ENCODE measurements at regions not wholly inside any gene's neighbourhood (a gene's known extent, or its start where the extent isn't known, plus 50 kb on each side); places are given as distances from the start of the nearest gene placed in this dataset.

GRCh38 chrX:120819126-120819525, 56.5 kb downstream of the CT47B1 start:
- Histone ChIP-seq H3K27ac (ENCODE audit: poor library complexity, severe bottlenecking) (no peak overlapping the region), H3K9me3 (ENCODE audit: severe bottlenecking) (no peaks in the 10 kb centered on the region), H3K4me1 (ENCODE audit: insufficient read depth, poor library complexity, severe bottlenecking) (peaks cover 6% of the 10 kb centered on the region), H3K4me3 (ENCODE audit: severe bottlenecking) (no peak overlapping the region), H3K36me3 (ENCODE audit: low read depth) (no peaks in the 10 kb centered on the region), H3K27me3 (ENCODE audit: insufficient read depth, poor library complexity, severe bottlenecking) (no peaks in the 10 kb centered on the region)
- ATAC-seq (ENCODE audit: low read depth), result no peak
- no peak for TF ChIP-seq CTCF (IDR thresholded peaks at IDR 0.05; ENCODE audit: poor library complexity, severe bottlenecking)
- no peak for DNase-seq (ENCODE audit: low spot score)

- ATAC-seq (ENCODE audit: low read depth) (no peak), DNase-seq (ENCODE audit: low spot score) (no peak)
- Histone ChIP-seq H3K36me3 (ENCODE audit: low read depth) (no peaks in the 10 kb centered on the region), H3K27me3 (ENCODE audit: insufficient read depth, poor library complexity, severe bottlenecking) (no peaks in the 10 kb centered on the region), H3K27ac (ENCODE audit: poor library complexity, severe bottlenecking) (no peak overlapping the region), H3K4me3 (ENCODE audit: severe bottlenecking) (no peak overlapping the region), H3K4me1 (ENCODE audit: insufficient read depth, poor library complexity, severe bottlenecking) (no peaks in the 10 kb centered on the region), H3K9me3 (ENCODE audit: severe bottlenecking) (no peaks in the 10 kb centered on the region)
- TF ChIP-seq CTCF (IDR thresholded peaks at IDR 0.05; ENCODE audit: poor library complexity, severe bottlenecking), result no peak
These were observed 61.7 kb downstream of the CT47B1 start for GRCh38 chrX:120813982-120814381.

- H3K9me3 ChIP-seq (ENCODE audit: severe bottlenecking), result no peaks in the 10 kb centered on the region
- no peak for TF ChIP-seq CTCF (IDR thresholded peaks at IDR 0.05; ENCODE audit: poor library complexity, severe bottlenecking)
- ATAC-seq (ENCODE audit: low read depth) (no peak), DNase-seq (ENCODE audit: low spot score) (no peak)
- no peak overlapping the region for H3K27ac ChIP-seq (ENCODE audit: poor library complexity, severe bottlenecking)
- H3K4me3 ChIP-seq (ENCODE audit: severe bottlenecking), result no peak overlapping the region
- no peaks in the 10 kb centered on the region for H3K36me3 ChIP-seq (ENCODE audit: low read depth)
- no peaks in the 10 kb centered on the region for H3K4me1 ChIP-seq (ENCODE audit: insufficient read depth, poor library complexity, severe bottlenecking)
- H3K27me3 ChIP-seq (ENCODE audit: insufficient read depth, poor library complexity, severe bottlenecking), result no peaks in the 10 kb centered on the region
These were observed 74.2 kb downstream of the CT47B1 start for GRCh38 chrX:120801426-120801825.

- Histone ChIP-seq H3K4me1 (ENCODE audit: insufficient read depth, poor library complexity, severe bottlenecking) (peaks cover 6% of the 10 kb centered on the region), H3K27me3 (ENCODE audit: insufficient read depth, poor library complexity, severe bottlenecking) (no peaks in the 10 kb centered on the region), H3K36me3 (ENCODE audit: low read depth) (no peaks in the 10 kb centered on the region), H3K9me3 (ENCODE audit: severe bottlenecking) (no peaks in the 10 kb centered on the region), H3K4me3 (ENCODE audit: severe bottlenecking) (no peak overlapping the region), H3K27ac (ENCODE audit: poor library complexity, severe bottlenecking) (no peak overlapping the region)
- DNase-seq (ENCODE audit: low spot score), result no peak
- no peak for ATAC-seq (ENCODE audit: low read depth)
- no peak for TF ChIP-seq CTCF (IDR thresholded peaks at IDR 0.05; ENCODE audit: poor library complexity, severe bottlenecking)
These were observed 78.3 kb downstream of the CT47B1 start for GRCh38 chrX:120797188-120797851.

GRCh38 chrX:120795301-120795700, 80.4 kb downstream of the CT47B1 start:
- Histone ChIP-seq H3K4me3 (ENCODE audit: severe bottlenecking) (no peak overlapping the region), H3K27ac (ENCODE audit: poor library complexity, severe bottlenecking) (no peak overlapping the region), H3K36me3 (ENCODE audit: low read depth) (no peaks in the 10 kb centered on the region), H3K4me1 (ENCODE audit: insufficient read depth, poor library complexity, severe bottlenecking) (peaks cover 6% of the 10 kb centered on the region), H3K27me3 (ENCODE audit: insufficient read depth, poor library complexity, severe bottlenecking) (no peaks in the 10 kb centered on the region), H3K9me3 (ENCODE audit: severe bottlenecking) (no peaks in the 10 kb centered on the region)
- ATAC-seq (ENCODE audit: low read depth), result no peak
- no peak for DNase-seq (ENCODE audit: low spot score)
- no peak for TF ChIP-seq CTCF (IDR thresholded peaks at IDR 0.05; ENCODE audit: poor library complexity, severe bottlenecking)

All from RWPE2 (cell line).